Dendritic cell treated with granulocyte-macrophage colony-stimulating factor and Interleukin-4, amounts not matched to agents 40 ng/mL and 50 ng/mL, for 4 days (primary cell): ENCODE measurements at regions not wholly inside any gene's neighbourhood (a gene's known extent, or its start where the extent isn't known, plus 50 kb on each side); places are given as distances from the start of the nearest gene placed in this dataset.

Source experiments
- H3K27ac Mint-ChIP-seq: one replicate; pipeline ENCODE4 v1.8.0; 2022; ENCODE audit warnings: mild to moderate bottlenecking, mixed read lengths
- H3K27me3 Mint-ChIP-seq: one replicate; pipeline ENCODE4 v1.8.0; 2022; ENCODE audit warnings: mild to moderate bottlenecking, mixed read lengths
- H3K36me3 Mint-ChIP-seq: one replicate; pipeline ENCODE4 v1.8.0; 2022; ENCODE audit warnings: low read depth, mixed read lengths
- H3K4me1 Mint-ChIP-seq: one replicate; pipeline ENCODE4 v1.8.0; 2022; ENCODE audit warnings: low read depth, mixed read lengths
- H3K4me3 Mint-ChIP-seq: one replicate; pipeline ENCODE4 v1.8.0; 2022; ENCODE audit warnings: mild to moderate bottlenecking, moderate library complexity, mixed read lengths
- H3K9me3 Mint-ChIP-seq: one replicate; pipeline ENCODE4 v1.8.0; 2022; ENCODE audit warnings: mixed read lengths
- intact Hi-C: fragments of 100-400 bp; cut with micrococcal nuclease; formaldehyde crosslinking; loops from one replicate; pipeline ENCODE4 v1.15.0; 2022

DNA sequence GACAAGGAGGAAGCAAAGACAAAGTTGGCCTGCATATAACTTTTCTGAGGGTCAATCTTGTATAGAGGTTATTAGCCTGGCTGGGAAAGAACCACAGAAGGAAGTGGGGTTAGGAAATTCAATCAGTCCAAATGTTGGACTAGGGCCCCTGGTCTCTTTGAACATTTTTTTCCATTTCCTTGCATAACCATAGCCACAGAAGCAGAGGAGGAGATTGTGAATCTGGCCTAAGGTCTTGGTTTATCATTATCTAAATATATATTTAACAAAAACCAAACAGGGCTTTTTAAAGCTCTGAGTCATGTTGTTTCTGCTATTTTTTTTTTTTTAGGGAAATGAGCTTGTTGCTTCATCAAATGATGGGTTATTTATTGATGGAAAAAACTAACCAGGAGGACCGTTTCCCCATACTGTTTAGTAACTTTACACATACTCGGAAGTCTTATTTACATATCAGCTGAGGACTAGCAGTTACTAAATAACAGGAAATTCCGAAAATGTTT, 97.7 kb upstream of the ACSL4 start:
- H3K4me1 Mint-ChIP-seq = peaks cover 7% of the 10 kb centered on the region
- no peaks in the 10 kb centered on the region for H3K9me3 Mint-ChIP-seq
- H3K27me3 Mint-ChIP-seq = no peaks in the 10 kb centered on the region
- no peak overlapping the region for H3K4me3 Mint-ChIP-seq
- H3K27ac Mint-ChIP-seq = peak overlapping the region; percentile 52
- intact Hi-C loops = no loop called here
- H3K36me3 Mint-ChIP-seq = no peaks in the 10 kb centered on the region

DNA sequence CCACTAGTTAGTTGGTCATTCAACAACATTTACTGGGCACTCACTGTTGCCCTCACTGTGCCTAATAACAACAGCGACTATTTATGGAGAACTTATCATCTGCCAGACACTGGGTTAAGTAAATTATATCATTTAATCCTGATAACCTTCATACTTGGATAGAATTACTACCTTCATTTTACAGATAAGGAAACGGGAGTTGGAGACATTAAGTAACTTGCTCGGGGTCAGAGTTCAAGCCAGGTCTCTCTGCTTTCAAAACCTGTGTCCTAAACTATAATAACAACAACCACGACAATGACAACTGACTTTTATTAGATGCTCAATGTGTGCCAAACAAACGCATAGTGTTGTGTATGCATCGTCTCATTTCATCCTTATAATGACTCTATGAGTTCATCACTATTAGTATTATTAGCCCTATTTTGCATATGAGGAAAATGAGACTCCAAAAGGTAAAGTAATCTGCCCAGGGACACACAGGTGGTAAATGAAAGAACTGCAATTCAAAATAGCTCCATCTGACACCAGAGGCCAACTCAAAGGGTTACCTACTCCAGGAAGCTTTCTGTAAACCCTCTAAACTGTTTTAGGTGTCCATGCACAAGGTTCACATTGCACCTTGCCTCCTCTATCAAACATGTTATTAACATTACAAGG, 98.4 kb upstream of the ACSL4 start:
- Mint-ChIP-seq H3K27me3 (no peaks in the 10 kb centered on the region), H3K4me3 (no peak overlapping the region), H3K9me3 (no peaks in the 10 kb centered on the region), H3K27ac (no peak overlapping the region), H3K36me3 (no peaks in the 10 kb centered on the region), H3K4me1 (peaks cover 7% of the 10 kb centered on the region)
- intact Hi-C loops = no loop called here

DNA sequence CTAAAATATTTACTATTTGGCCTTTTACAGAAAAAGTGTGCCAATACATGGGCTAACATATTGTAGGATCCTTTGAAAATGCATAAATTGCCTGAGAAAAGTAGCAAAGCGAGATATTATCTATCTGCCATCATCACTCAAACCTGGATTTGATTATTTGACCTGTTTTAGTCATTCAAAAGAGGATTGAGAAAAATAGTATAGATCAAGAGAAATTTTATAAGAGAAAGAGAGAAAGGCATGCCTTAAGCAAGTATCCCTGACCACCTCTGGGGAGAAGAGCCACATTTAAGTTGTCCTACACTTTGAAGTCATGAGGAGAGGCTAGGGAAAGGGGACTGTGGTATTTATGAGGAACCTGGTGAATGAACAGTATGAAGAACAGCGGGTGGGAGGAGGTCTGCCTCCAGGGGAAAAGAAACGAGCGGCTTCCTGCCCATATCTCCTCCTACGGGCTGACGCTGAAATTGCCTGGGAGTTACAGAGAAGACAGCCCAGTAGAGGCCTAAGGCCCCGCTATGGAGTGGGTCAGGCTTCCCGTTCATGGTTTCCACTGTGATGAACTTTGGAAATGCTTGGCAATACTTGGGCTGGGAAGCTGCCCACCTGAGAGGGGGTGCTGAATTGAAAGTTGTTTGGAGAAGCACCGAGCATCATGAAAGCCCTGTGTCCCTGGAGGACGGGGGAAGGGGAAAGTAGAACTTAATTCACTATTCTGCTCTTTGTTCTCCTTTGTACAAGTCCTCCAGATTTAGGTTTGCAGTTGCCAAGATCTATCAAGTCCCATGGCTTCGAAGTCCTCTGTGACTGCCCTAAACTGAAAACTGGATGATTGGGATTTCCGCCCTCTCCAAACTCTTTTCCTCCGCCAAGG, 106.9 kb upstream of the ACSL4 start:
- Mint-ChIP-seq H3K27me3 (no peaks in the 10 kb centered on the region), H3K4me1 (no peaks in the 10 kb centered on the region), H3K4me3 (no peak overlapping the region), H3K27ac (no peak overlapping the region), H3K36me3 (no peaks in the 10 kb centered on the region), H3K9me3 (no peaks in the 10 kb centered on the region)
- intact Hi-C loops = no loop called here

DNA sequence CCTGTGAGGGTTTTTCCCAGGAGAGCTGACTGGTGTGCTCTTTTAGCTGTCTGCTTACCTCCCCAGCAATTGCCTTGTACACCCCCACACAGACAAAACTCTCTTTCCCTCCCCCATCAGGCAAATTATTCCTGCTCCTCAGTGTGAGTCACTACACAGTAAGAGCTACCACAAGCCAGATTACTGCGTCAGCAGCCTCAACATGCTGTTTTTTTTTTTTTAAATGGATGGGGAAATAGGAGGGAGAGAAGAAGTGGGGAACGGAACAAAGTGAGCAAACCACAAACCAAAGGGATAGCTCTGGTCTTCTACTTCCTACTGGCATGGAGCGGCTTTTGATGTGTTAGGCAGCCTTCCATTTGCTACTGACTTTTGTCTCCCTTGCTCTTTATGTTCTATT, 107.5 kb upstream of the ACSL4 start:
- Mint-ChIP-seq H3K27me3 (no peaks in the 10 kb centered on the region), H3K4me3 (no peak overlapping the region), H3K36me3 (no peaks in the 10 kb centered on the region), H3K9me3 (no peaks in the 10 kb centered on the region), H3K27ac (no peak overlapping the region), H3K4me1 (no peaks in the 10 kb centered on the region)
- intact Hi-C loops = no loop called here

DNA sequence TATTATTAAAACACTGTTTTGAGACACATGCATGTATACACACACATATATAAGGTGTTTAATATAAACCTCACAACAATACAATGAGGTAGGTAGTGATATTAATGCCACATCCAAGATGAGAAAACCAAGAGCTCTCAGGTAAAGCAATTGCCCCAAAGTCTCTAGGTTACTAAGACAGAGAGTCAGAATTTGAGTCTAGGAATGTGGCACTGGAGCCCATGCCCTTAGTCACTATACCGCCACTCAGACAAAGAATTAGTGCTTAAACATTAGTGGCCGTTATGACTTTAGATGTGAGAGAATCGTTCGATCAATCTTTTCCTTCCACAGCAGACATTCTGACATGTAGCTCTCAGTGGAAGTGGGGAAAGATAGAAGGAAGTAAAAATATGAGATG, 108.2 kb upstream of the ACSL4 start:
- Mint-ChIP-seq H3K9me3 (no peaks in the 10 kb centered on the region), H3K27me3 (no peaks in the 10 kb centered on the region), H3K27ac (no peak overlapping the region), H3K4me3 (no peak overlapping the region), H3K4me1 (no peaks in the 10 kb centered on the region), H3K36me3 (no peaks in the 10 kb centered on the region)
- intact Hi-C loops = no loop called here

DNA sequence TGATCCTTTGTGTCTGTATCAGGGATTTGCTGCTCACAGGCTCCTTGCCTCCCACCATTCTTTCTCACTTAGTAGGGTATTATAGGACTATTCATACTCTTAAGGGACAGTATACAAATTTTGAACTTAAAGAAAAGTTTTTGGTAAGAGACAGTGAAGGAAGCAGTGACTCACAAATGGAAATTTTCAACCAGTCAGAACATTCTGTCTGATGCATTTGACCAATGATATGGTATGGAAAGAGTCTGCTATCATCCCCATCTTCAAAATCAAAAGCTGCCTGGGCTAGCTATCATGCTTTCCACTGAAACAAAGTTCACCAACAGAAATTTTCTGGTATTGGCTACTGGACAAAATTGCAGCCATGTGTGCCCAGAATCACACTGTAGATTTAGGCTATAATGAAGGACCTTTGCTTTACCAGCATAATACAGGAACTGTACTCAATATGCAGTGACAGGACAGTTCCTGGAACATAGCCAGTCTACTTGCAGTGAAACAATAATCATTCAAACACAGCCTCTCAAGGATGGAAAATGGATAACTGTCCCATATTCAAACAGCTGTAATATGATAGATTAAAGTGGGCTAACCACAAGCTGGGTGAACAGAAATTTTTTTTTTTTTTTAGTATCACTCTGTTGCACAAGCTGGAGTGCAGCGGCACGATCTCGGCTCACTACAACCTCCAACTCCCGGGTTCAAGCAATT, 109.0 kb upstream of the ACSL4 start:
- intact Hi-C loops = no loop called here
- no peak overlapping the region for H3K4me3 Mint-ChIP-seq
- H3K4me1 Mint-ChIP-seq = peaks cover under 1% of the 10 kb centered on the region
- H3K36me3 Mint-ChIP-seq = no peaks in the 10 kb centered on the region
- no peak overlapping the region for H3K27ac Mint-ChIP-seq
- H3K27me3 Mint-ChIP-seq = no peaks in the 10 kb centered on the region
- H3K9me3 Mint-ChIP-seq = no peaks in the 10 kb centered on the region

DNA sequence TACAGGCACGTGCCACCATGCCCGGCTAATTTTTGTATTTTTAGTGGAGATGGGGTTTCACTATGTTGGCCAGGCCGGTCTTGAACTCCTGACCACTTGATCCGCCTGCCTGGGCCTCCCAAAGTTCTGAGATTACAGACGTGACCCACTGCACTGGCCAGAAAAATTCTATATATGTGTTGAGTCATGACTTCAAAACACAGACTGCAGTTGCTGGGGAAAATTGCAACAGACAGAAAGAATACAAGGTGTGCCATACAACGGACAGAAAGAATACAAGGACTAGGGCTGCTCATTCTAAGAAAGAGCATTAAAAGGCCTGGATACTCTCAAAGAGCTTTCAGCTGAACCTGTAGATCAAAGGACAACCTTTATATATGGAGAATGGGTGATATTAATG, 109.6 kb upstream of the ACSL4 start:
- Mint-ChIP-seq H3K4me3 (no peak overlapping the region), H3K27me3 (no peaks in the 10 kb centered on the region), H3K9me3 (no peaks in the 10 kb centered on the region), H3K4me1 (peaks cover 6% of the 10 kb centered on the region), H3K27ac (no peak overlapping the region), H3K36me3 (no peaks in the 10 kb centered on the region)
- intact Hi-C loops = no loop called here

DNA sequence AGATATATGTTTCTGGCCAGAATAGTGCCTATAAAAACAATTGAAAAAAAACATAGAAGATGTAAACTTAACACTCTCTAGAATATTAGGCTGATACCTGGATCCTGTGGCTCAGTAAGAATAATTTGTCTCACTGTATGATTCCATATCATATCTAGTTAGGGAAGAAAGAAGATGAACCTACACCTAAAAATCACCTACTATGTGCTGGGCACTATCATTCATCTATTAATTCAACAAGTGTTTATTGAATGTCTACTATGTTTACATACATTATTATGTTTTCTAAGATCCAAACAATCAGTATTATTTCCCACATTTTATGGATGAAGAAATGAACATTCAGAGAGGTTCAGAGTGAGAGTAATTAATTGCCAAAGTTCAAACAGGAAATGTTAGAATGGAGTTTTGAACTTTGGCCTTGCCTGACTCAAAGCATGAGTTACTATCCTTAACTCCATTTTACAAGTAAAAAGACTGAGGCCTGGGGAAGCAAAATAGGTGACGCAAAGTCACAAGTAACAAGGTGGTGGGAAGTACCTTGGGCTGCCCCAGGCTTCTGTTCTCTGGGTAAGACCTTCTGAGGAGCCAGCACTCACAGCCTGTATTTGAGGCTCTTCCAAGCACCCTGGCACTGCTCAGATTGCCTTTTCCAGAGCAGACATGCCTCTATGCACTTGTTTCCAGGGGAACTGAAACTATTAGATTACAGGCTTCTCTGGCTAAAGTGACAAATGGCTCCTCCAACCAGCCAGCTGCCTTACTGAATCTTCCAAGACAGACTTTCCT, 111.1 kb upstream of the ACSL4 start:
- intact Hi-C loops = no loop called here
- H3K4me3 Mint-ChIP-seq = no peak overlapping the region
- peak overlapping the region; percentile 43 for H3K27ac Mint-ChIP-seq
- peaks cover 17% of the 10 kb centered on the region for H3K4me1 Mint-ChIP-seq
- no peaks in the 10 kb centered on the region for H3K27me3 Mint-ChIP-seq
- no peaks in the 10 kb centered on the region for H3K9me3 Mint-ChIP-seq
- H3K36me3 Mint-ChIP-seq = no peaks in the 10 kb centered on the region

DNA sequence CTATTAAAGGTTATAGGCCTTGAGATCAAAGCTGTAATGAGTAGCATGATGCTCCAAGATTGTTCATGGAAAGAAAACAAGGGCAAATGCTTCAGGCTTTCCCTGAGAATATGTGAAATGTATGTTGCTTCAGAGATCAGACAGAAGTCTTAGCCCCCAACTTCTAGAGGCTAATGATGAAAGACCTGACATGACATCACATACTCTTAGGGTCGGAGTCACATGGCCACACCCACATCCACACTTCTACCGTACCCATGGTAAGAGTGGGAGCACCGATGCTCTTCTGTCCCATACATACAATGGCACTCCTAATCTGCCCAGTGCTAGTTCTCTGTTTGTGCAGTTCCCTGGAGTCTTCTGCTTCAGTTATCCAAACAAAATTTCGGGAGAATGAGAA, 111.9 kb upstream of the ACSL4 start:
- Mint-ChIP-seq H3K4me3 (no peak overlapping the region), H3K9me3 (no peaks in the 10 kb centered on the region), H3K36me3 (no peaks in the 10 kb centered on the region), H3K27ac (peak overlapping the region; percentile 43), H3K27me3 (no peaks in the 10 kb centered on the region), H3K4me1 (peaks cover 17% of the 10 kb centered on the region)
- intact Hi-C loops = no loop called here

DNA sequence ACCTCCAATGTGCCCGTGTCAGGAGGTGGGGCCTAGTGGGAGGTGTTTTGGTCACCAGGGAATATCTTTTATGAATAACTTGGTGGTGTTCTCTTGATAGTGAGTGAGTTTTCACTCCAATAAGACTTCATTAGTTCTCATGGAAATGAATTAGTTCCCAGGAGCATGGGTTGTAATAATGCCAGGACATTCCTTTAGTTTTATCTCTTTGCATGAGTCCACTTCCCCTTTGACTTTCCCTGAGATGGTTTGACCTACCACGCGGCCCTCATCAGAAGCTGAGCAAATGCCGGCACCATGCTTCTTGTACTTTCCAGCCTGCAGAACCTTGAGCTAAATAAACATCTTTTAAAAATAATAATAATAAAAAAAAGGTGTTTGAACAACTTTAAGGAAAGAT, 112.9 kb upstream of the ACSL4 start:
- Mint-ChIP-seq H3K27ac (no peak overlapping the region), H3K4me3 (no peak overlapping the region), H3K27me3 (no peaks in the 10 kb centered on the region), H3K36me3 (no peaks in the 10 kb centered on the region), H3K9me3 (no peaks in the 10 kb centered on the region), H3K4me1 (peaks cover 17% of the 10 kb centered on the region)
- intact Hi-C loops = no loop called here

DNA sequence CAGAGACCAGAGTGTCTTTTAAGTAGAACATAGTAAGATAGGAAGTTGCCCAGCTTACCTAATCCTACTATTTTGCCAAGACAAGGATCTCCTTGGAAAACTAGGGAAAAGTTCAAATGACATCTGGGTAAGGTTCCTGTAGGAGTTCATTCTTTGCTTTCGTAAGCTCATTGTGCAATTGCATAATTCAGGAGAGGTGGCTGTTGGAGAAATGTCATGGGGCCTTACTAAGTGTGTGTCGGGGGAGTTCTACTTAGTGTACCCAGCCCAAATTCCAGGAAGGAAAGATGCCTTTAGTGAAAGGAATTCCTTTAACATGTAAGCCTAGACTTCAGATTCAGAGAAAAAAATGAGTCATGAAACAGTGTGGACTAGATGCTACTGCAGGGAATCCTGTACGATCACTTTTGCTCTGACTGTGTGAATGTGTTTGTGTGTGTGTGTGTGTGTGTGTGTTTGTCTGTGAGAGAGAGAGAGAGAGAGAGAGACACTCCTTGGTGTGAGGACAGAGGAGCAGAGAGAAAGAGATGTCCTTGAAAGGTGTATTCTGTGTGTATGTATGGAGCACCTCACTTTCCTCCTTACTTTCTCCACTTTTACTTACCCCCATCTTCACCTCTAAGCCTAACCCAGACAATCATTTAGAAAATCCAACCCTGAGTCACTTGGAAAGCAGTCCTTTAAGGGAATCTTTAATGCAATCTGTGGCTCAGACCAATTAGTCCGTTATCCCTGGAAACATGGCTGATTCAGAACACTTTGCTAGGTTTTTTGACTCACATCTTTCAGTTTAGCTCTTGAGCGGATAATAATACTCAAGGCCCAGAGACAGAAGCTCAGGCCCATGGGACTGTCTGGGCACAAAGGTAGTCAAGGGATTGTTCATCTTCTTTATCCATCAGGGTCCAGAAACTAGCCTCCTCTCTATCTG, 114.5 kb upstream of the ACSL4 start:
- no peaks in the 10 kb centered on the region for H3K9me3 Mint-ChIP-seq
- H3K4me3 Mint-ChIP-seq = no peak overlapping the region
- H3K4me1 Mint-ChIP-seq = peaks cover 17% of the 10 kb centered on the region
- H3K27ac Mint-ChIP-seq = peak overlapping the region; percentile 15
- H3K27me3 Mint-ChIP-seq = no peaks in the 10 kb centered on the region
- H3K36me3 Mint-ChIP-seq = no peaks in the 10 kb centered on the region
- intact Hi-C loops = no loop called here

DNA sequence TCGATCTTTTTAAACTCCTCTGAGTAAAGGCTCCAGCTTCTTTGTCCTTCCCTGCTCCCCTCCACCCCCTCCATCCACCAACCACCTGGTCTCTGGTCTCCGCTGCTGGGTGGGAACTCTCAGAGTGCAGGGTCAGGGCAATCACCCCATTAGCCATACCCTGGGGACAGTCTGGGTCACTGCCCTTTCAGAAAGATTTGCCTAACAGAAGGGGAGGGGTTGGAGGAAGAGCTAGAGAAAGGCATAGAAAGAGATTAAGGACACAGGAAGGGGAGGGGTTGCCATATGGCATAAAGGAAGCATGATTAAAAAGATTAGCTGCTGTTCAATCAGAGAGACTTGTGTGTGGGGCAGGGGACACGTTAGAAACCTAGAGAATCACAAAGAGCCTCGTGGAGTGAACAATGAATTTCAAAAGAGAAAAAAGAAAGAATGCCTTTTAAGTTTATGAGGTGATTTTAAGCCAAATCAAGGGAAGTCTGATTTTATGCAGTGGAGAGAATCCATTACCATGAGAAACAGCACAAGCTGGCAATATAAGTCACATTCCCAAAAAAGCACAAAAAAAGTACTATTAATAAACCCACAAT, 115.5 kb upstream of the ACSL4 start:
- Mint-ChIP-seq H3K9me3 (no peaks in the 10 kb centered on the region), H3K4me3 (no peak overlapping the region), H3K4me1 (peaks cover 17% of the 10 kb centered on the region), H3K27me3 (no peaks in the 10 kb centered on the region), H3K36me3 (no peaks in the 10 kb centered on the region), H3K27ac (no peak overlapping the region)
- intact Hi-C loops = no loop called here
